Keratinocyte (primary cell): ENCODE measurements at regions not wholly inside any gene's neighbourhood (a gene's known extent, or its start where the extent isn't known, plus 50 kb on each side); places are given as distances from the start of the nearest gene placed in this dataset.

Experiments
- DNase-seq: peaks from one replicate; pipeline ENCODE4 v3.0.0-alpha.2; 2011; ENCODE audit warnings: low read depth, missing footprints, low spot score
- FAIRE-seq: peaks from 2 replicates; lab custom pipeline; 2011; peaks lifted over from hg19 to GRCh38; lab: Jason Lieb, UNC
- H2AFZ ChIP-seq: 2 replicates; pipeline ENCODE4 v1.6.0; 2012; ENCODE audit warnings: low read length, control low read depth, inconsistent platforms; ENCODE audit not compliant: control insufficient read depth
- H3K27ac ChIP-seq: 2 replicates; pipeline ENCODE4 v1.5.1; 2011; ENCODE audit warnings: low read length; ENCODE audit not compliant: control insufficient read depth, insufficient read depth
- H3K27me3 ChIP-seq: 3 replicates; pipeline ENCODE4 v1.6.0; 2011; ENCODE audit warnings: low read length; ENCODE audit not compliant: control insufficient read depth, insufficient read depth; ENCODE audit errors: extremely low read depth
- H3K36me3 ChIP-seq, 2 experiments: 2 replicates in 1 of 2; 3 replicates in 1 of 2; pipeline ENCODE4 v1.5.1; 2011; ENCODE audit warnings: low read length in 2 of 2, mild to moderate bottlenecking in 1 of 2; ENCODE audit not compliant: control insufficient read depth in 2 of 2, insufficient read depth in 2 of 2; ENCODE audit errors: extremely low read depth in 1 of 2
- H3K4me1 ChIP-seq: 3 replicates; pipeline ENCODE4 v1.5.1; 2011; ENCODE audit warnings: low read length; ENCODE audit not compliant: control insufficient read depth, insufficient read depth; ENCODE audit errors: extremely low read depth
- H3K4me2 ChIP-seq: 3 replicates; pipeline ENCODE4 v1.6.0; 2011; ENCODE audit warnings: low read depth, low read length; ENCODE audit not compliant: control insufficient read depth, insufficient read depth; ENCODE audit errors: extremely low read depth
- H3K4me3 ChIP-seq, 3 experiments: fragments of 200-600 bp in 1 of 3; sonication (generic) in 1 of 3; 2 replicates in 2 of 3; 3 replicates in 1 of 3; pipeline ENCODE4 v1.5.1; 2011 to 2016; ENCODE audit warnings: low read length in 3 of 3, mild to moderate bottlenecking in 3 of 3, control low read depth in 2 of 3, inconsistent platforms in 1 of 3, low read depth in 1 of 3, mixed read lengths in 1 of 3, mixed run types in 1 of 3, moderate library complexity in 1 of 3; ENCODE audit not compliant: control insufficient read depth in 2 of 3, insufficient read depth in 2 of 3; ENCODE audit errors: extremely low read depth in 1 of 3
- H3K79me2 ChIP-seq: 2 replicates; pipeline ENCODE4 v1.6.0; 2012; ENCODE audit warnings: low read length; ENCODE audit not compliant: control insufficient read depth, insufficient read depth
- H3K9ac ChIP-seq: 3 replicates; pipeline ENCODE4 v1.6.0; 2011; ENCODE audit warnings: low read length; ENCODE audit not compliant: control insufficient read depth, insufficient read depth; ENCODE audit errors: extremely low read depth
- H3K9me1 ChIP-seq: 3 replicates; pipeline ENCODE4 v1.6.0; 2011; ENCODE audit warnings: low read length; ENCODE audit not compliant: control insufficient read depth, insufficient read depth; ENCODE audit errors: extremely low read depth
- H3K9me3 ChIP-seq: 2 replicates; pipeline ENCODE4 v1.5.1; 2012; ENCODE audit warnings: low read depth, low read length; ENCODE audit not compliant: control insufficient read depth
- H4K20me1 ChIP-seq: 3 replicates; pipeline ENCODE4 v1.6.0; 2011; ENCODE audit warnings: low read length; ENCODE audit not compliant: control insufficient read depth, insufficient read depth; ENCODE audit errors: extremely low read depth
- CTCF ChIP-seq, 3 experiments: IDR thresholded peaks in 1 of 3; conservative IDR thresholded peaks in 1 of 3; optimal IDR thresholded peaks in 1 of 3; 2 replicates in 2 of 3; 3 replicates in 1 of 3; pipeline versions ENCODE3 to v1.5.1; 2011; ENCODE audit warnings: low read length in 3 of 3, mild to moderate bottlenecking in 3 of 3, moderate library complexity in 2 of 3, control low read depth in 1 of 3, inconsistent platforms in 1 of 3; ENCODE audit not compliant: insufficient read depth in 2 of 3; ENCODE audit errors: extremely low read depth in 1 of 3
- EZH2 ChIP-seq: IDR thresholded peaks from one replicate; pipeline ENCODE4 v1.6.1; 2012; ENCODE audit warnings: inconsistent platforms, mild to moderate bottlenecking, low read length, moderate library complexity
- dilution Hi-C: fragments of 300-500 bp; cut with MboI; formaldehyde crosslinking; loops from one replicate; pipeline ENCODE4 v1.7.0; 2020; ENCODE audit warnings: low sequenced_read_pairs; ENCODE audit not compliant: extremely low pct_ligation_motif_present

- no peaks in the 10 kb centered on the region for H3K27me3 ChIP-seq
- H3K36me3 ChIP-seq, result no peaks in the 10 kb centered on the region
- dilution Hi-C loops, result no loop called here
- no peaks in the 10 kb centered on the region for H3K9me3 ChIP-seq
- H4K20me1 ChIP-seq, result no peaks in the 10 kb centered on the region
- TF ChIP-seq EZH2 (no peak), CTCF (optimal IDR thresholded peaks at IDR 0.05 in 1 of 3, IDR thresholded peaks at IDR 0.05 in 1 of 3, conservative IDR thresholded peaks at IDR 0.05 in 1 of 3; ENCODE audit: extremely low read depth in 1 of 3, insufficient read depth in 2 of 3, low read length in 3 of 3) (no peak)
- H3K9ac ChIP-seq, result no peak overlapping the region
- no peaks in the 10 kb centered on the region for H3K9me1 ChIP-seq
- no peak for DNase-seq
- H3K4me3 ChIP-seq, result no peak overlapping the region
- H3K27ac ChIP-seq, result no peak overlapping the region
- no peak overlapping the region for H3K4me2 ChIP-seq
- no peaks in the 10 kb centered on the region for H3K79me2 ChIP-seq
- no peak overlapping the region for H2AFZ ChIP-seq
- H3K4me1 ChIP-seq, result peaks cover 27% of the 10 kb centered on the region
- no peak for FAIRE-seq
Measured at GRCh38 chr14:88998027-88998426, 173.6 kb downstream of the TTC8 start.

- peaks cover 21% of the 10 kb centered on the region for H3K4me1 ChIP-seq
- no peaks in the 10 kb centered on the region for H3K36me3 ChIP-seq
- DNase-seq, result no peak
- H3K4me3 ChIP-seq, result no peak overlapping the region
- FAIRE-seq, result no peak
- no peaks in the 10 kb centered on the region for H3K79me2 ChIP-seq
- H3K27ac ChIP-seq, result no peak overlapping the region
- no peak overlapping the region for H3K9ac ChIP-seq
- H2AFZ ChIP-seq, result no peak overlapping the region
- TF ChIP-seq CTCF (optimal IDR thresholded peaks at IDR 0.05 in 1 of 3, IDR thresholded peaks at IDR 0.05 in 1 of 3, conservative IDR thresholded peaks at IDR 0.05 in 1 of 3; ENCODE audit: extremely low read depth in 1 of 3, insufficient read depth in 2 of 3, low read length in 3 of 3), result no peak
- TF ChIP-seq EZH2, result no peak
- H3K27me3 ChIP-seq, result no peaks in the 10 kb centered on the region
- H3K9me3 ChIP-seq, result no peaks in the 10 kb centered on the region
- no peak overlapping the region for H3K4me2 ChIP-seq
- no peaks in the 10 kb centered on the region for H3K9me1 ChIP-seq
- dilution Hi-C loops, result no loop called here
- H4K20me1 ChIP-seq, result no peaks in the 10 kb centered on the region
Measured at GRCh38 chr14:88999137-88999536, 174.7 kb downstream of the TTC8 start.
